Keratinocyte (primary cell): ENCODE measurements at regions not wholly inside any gene's neighbourhood (a gene's known extent, or its start where the extent isn't known, plus 50 kb on each side); places are given as distances from the start of the nearest gene placed in this dataset.

Experiments
- DNase-seq: peaks from one replicate; pipeline ENCODE4 v3.0.0-alpha.2; 2011; ENCODE audit warnings: low read depth, missing footprints, low spot score
- FAIRE-seq: peaks from 2 replicates; lab custom pipeline; 2011; peaks lifted over from hg19 to GRCh38; lab: Jason Lieb, UNC
- H2AFZ ChIP-seq: 2 replicates; pipeline ENCODE4 v1.6.0; 2012; ENCODE audit warnings: low read length, control low read depth, inconsistent platforms; ENCODE audit not compliant: control insufficient read depth
- H3K27ac ChIP-seq: 2 replicates; pipeline ENCODE4 v1.5.1; 2011; ENCODE audit warnings: low read length; ENCODE audit not compliant: control insufficient read depth, insufficient read depth
- H3K27me3 ChIP-seq: 3 replicates; pipeline ENCODE4 v1.6.0; 2011; ENCODE audit warnings: low read length; ENCODE audit not compliant: control insufficient read depth, insufficient read depth; ENCODE audit errors: extremely low read depth
- H3K36me3 ChIP-seq, 2 experiments: 2 replicates in 1 of 2; 3 replicates in 1 of 2; pipeline ENCODE4 v1.5.1; 2011; ENCODE audit warnings: low read length in 2 of 2, mild to moderate bottlenecking in 1 of 2; ENCODE audit not compliant: control insufficient read depth in 2 of 2, insufficient read depth in 2 of 2; ENCODE audit errors: extremely low read depth in 1 of 2
- H3K4me1 ChIP-seq: 3 replicates; pipeline ENCODE4 v1.5.1; 2011; ENCODE audit warnings: low read length; ENCODE audit not compliant: control insufficient read depth, insufficient read depth; ENCODE audit errors: extremely low read depth
- H3K4me2 ChIP-seq: 3 replicates; pipeline ENCODE4 v1.6.0; 2011; ENCODE audit warnings: low read depth, low read length; ENCODE audit not compliant: control insufficient read depth, insufficient read depth; ENCODE audit errors: extremely low read depth
- H3K4me3 ChIP-seq, 3 experiments: fragments of 200-600 bp in 1 of 3; sonication (generic) in 1 of 3; 2 replicates in 2 of 3; 3 replicates in 1 of 3; pipeline ENCODE4 v1.5.1; 2011 to 2016; ENCODE audit warnings: low read length in 3 of 3, mild to moderate bottlenecking in 3 of 3, control low read depth in 2 of 3, inconsistent platforms in 1 of 3, low read depth in 1 of 3, mixed read lengths in 1 of 3, mixed run types in 1 of 3, moderate library complexity in 1 of 3; ENCODE audit not compliant: control insufficient read depth in 2 of 3, insufficient read depth in 2 of 3; ENCODE audit errors: extremely low read depth in 1 of 3
- H3K79me2 ChIP-seq: 2 replicates; pipeline ENCODE4 v1.6.0; 2012; ENCODE audit warnings: low read length; ENCODE audit not compliant: control insufficient read depth, insufficient read depth
- H3K9ac ChIP-seq: 3 replicates; pipeline ENCODE4 v1.6.0; 2011; ENCODE audit warnings: low read length; ENCODE audit not compliant: control insufficient read depth, insufficient read depth; ENCODE audit errors: extremely low read depth
- H3K9me1 ChIP-seq: 3 replicates; pipeline ENCODE4 v1.6.0; 2011; ENCODE audit warnings: low read length; ENCODE audit not compliant: control insufficient read depth, insufficient read depth; ENCODE audit errors: extremely low read depth
- H3K9me3 ChIP-seq: 2 replicates; pipeline ENCODE4 v1.5.1; 2012; ENCODE audit warnings: low read depth, low read length; ENCODE audit not compliant: control insufficient read depth
- H4K20me1 ChIP-seq: 3 replicates; pipeline ENCODE4 v1.6.0; 2011; ENCODE audit warnings: low read length; ENCODE audit not compliant: control insufficient read depth, insufficient read depth; ENCODE audit errors: extremely low read depth
- EZH2 ChIP-seq: IDR thresholded peaks from one replicate; pipeline ENCODE4 v1.6.1; 2012; ENCODE audit warnings: inconsistent platforms, mild to moderate bottlenecking, low read length, moderate library complexity
- dilution Hi-C: fragments of 300-500 bp; cut with MboI; formaldehyde crosslinking; loops from one replicate; pipeline ENCODE4 v1.7.0; 2020; ENCODE audit warnings: low sequenced_read_pairs; ENCODE audit not compliant: extremely low pct_ligation_motif_present
- TF ChIP-seq, protein P1 (sequence below), 3 experiments: IDR thresholded peaks in 1 of 3; conservative IDR thresholded peaks in 1 of 3; optimal IDR thresholded peaks in 1 of 3; 2 replicates in 2 of 3; 3 replicates in 1 of 3; pipeline versions ENCODE3 to v1.5.1; 2011; ENCODE audit warnings: low read length in 3 of 3, mild to moderate bottlenecking in 3 of 3, moderate library complexity in 2 of 3, control low read depth in 1 of 3, inconsistent platforms in 1 of 3; ENCODE audit not compliant: insufficient read depth in 2 of 3; ENCODE audit errors: extremely low read depth in 1 of 3

DNA sequence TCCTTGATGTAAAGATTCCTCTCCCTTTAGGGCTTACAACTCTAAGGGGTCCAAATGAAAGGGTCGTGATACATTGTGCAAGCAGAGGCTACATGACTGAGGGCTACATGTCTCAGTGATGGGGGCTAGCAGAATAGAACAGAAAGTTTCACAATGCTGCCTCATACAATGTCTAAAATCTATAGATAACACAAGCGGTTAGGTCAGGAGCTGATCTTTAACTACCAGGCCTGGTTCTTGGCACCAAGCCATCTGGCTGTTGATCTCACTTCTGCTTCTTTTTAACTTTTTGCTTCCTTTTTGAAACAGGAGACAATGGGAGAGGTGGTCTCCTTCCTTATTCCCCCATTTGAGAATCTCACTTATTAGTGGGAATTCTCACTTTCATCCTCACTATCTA, 710.2 kb downstream of the AMY1C start:
- Histone ChIP-seq H3K79me2 (no peaks in the 10 kb centered on the region), H3K36me3 (no peaks in the 10 kb centered on the region), H3K9ac (no peak overlapping the region), H3K27ac (no peak overlapping the region), H2AFZ (no peak overlapping the region), H3K27me3 (no peaks in the 10 kb centered on the region), H3K9me3 (no peaks in the 10 kb centered on the region), H3K4me1 (no peaks in the 10 kb centered on the region), H3K9me1 (no peaks in the 10 kb centered on the region), H3K4me2 (no peak overlapping the region), H3K4me3 (no peak overlapping the region), H4K20me1 (no peaks in the 10 kb centered on the region)
- dilution Hi-C loops = no loop called here
- no peak for DNase-seq
- FAIRE-seq = no peak
- no peak for TF ChIP-seq EZH2
- TF ChIP-seq, protein P1, sequence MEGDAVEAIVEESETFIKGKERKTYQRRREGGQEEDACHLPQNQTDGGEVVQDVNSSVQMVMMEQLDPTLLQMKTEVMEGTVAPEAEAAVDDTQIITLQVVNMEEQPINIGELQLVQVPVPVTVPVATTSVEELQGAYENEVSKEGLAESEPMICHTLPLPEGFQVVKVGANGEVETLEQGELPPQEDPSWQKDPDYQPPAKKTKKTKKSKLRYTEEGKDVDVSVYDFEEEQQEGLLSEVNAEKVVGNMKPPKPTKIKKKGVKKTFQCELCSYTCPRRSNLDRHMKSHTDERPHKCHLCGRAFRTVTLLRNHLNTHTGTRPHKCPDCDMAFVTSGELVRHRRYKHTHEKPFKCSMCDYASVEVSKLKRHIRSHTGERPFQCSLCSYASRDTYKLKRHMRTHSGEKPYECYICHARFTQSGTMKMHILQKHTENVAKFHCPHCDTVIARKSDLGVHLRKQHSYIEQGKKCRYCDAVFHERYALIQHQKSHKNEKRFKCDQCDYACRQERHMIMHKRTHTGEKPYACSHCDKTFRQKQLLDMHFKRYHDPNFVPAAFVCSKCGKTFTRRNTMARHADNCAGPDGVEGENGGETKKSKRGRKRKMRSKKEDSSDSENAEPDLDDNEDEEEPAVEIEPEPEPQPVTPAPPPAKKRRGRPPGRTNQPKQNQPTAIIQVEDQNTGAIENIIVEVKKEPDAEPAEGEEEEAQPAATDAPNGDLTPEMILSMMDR (optimal IDR thresholded peaks at IDR 0.05 in 1 of 3, IDR thresholded peaks at IDR 0.05 in 1 of 3, conservative IDR thresholded peaks at IDR 0.05 in 1 of 3; ENCODE audit: extremely low read depth in 1 of 3, insufficient read depth in 2 of 3, low read length in 3 of 3) = no peak

DNA sequence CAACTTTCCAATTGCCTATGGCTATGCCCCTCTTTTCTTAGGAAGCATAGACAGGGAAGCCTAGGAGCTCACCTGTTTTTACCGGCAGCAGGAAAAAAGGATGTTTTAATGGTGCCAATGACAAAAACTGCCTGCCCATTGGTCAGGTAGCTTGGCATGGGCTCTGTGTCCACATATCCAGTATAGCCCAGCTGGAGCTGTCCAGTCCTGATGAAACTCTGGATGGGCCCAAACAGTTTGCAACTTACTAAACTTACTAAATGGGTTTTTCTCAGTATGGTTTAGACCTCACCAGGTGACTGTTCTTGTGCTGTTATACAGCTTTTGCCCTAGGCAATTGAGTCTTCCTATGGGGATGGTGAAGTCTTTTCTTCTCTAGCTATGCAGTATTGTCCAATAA, 711.2 kb downstream of the AMY1C start:
- Histone ChIP-seq H3K4me3 (no peak overlapping the region), H3K4me2 (no peak overlapping the region), H3K36me3 (no peaks in the 10 kb centered on the region), H4K20me1 (no peaks in the 10 kb centered on the region), H3K79me2 (no peaks in the 10 kb centered on the region), H3K27ac (no peak overlapping the region), H3K9ac (no peak overlapping the region), H3K9me1 (no peaks in the 10 kb centered on the region), H3K27me3 (no peaks in the 10 kb centered on the region), H2AFZ (no peak overlapping the region), H3K4me1 (no peaks in the 10 kb centered on the region), H3K9me3 (no peaks in the 10 kb centered on the region)
- FAIRE-seq (no peak), DNase-seq (no peak)
- TF ChIP-seq EZH2 = no peak
- TF ChIP-seq, protein P1 (optimal IDR thresholded peaks at IDR 0.05 in 1 of 3, IDR thresholded peaks at IDR 0.05 in 1 of 3, conservative IDR thresholded peaks at IDR 0.05 in 1 of 3; ENCODE audit: extremely low read depth in 1 of 3, insufficient read depth in 2 of 3, low read length in 3 of 3) = no peak
- dilution Hi-C loops = no loop called here
